Peyer's patch (tissue), 4 donors: ENCODE measurements at regions not wholly inside any gene's neighbourhood (a gene's known extent, or its start where the extent isn't known, plus 50 kb on each side); places are given as distances from the start of the nearest gene placed in this dataset.

Source experiments
- POLR2A ChIP-seq, 2 donors: fragments of 450-650 bp; IDR thresholded peaks; one replicate each; pipeline ENCODE4 v1.5.1; 2017; ENCODE audit warnings: antibody characterized with exemption in 2 of 2, mild to moderate bottlenecking in 2 of 2, moderate library complexity in 2 of 2
- TF ChIP-seq, protein P1 (sequence below), 6 experiments: fragments of 450-650 bp in 4 of 6; fragments of 200-600 bp in 2 of 6; sonication (generic) in 1 of 6; IDR thresholded peaks; one replicate each; pipeline ENCODE4 v1.5.1; 2017 to 2019; ENCODE audit warnings: antibody characterized with exemption in 6 of 6, mild to moderate bottlenecking in 3 of 6, moderate library complexity in 1 of 6

DNA sequence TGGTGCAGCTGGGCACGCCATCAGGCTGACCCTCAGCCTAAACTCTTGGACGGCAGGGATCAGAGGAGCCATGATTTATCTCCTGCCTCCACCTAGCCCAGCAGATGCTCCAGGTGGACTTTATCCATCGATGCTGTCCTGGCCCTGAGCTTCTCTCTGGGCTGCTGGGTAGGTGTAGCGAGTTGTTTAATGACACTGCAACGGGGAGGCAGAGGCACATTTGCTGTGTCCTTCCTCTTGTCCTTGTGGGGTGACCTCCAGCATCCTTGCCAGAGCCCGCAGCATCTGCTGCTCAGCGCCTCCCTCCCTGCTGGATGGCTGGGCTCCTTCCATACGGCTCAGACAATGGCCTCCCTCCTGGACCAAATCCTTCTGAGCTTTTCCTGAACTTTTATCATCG lies 103.1 kb upstream of the IRX4 start:
- TF ChIP-seq, protein P1, sequence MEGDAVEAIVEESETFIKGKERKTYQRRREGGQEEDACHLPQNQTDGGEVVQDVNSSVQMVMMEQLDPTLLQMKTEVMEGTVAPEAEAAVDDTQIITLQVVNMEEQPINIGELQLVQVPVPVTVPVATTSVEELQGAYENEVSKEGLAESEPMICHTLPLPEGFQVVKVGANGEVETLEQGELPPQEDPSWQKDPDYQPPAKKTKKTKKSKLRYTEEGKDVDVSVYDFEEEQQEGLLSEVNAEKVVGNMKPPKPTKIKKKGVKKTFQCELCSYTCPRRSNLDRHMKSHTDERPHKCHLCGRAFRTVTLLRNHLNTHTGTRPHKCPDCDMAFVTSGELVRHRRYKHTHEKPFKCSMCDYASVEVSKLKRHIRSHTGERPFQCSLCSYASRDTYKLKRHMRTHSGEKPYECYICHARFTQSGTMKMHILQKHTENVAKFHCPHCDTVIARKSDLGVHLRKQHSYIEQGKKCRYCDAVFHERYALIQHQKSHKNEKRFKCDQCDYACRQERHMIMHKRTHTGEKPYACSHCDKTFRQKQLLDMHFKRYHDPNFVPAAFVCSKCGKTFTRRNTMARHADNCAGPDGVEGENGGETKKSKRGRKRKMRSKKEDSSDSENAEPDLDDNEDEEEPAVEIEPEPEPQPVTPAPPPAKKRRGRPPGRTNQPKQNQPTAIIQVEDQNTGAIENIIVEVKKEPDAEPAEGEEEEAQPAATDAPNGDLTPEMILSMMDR (IDR thresholded peaks at IDR 0.05) = no peak
- TF ChIP-seq POLR2A (IDR thresholded peaks at IDR 0.05) = no peak
